Heart right ventricle (tissue), 16 donors: ENCODE measurements at regions not wholly inside any gene's neighbourhood (a gene's known extent, or its start where the extent isn't known, plus 50 kb on each side); places are given as distances from the start of the nearest gene placed in this dataset.
A peak's percentile ranks its signal among the peaks of the same experiment; 100 is the strongest.

Experiments used
- ATAC-seq, 8 donors: fragments of 200-7000 bp; cut with Tn5 transposase; one replicate each; pipeline ENCODE4 v1.9.1; 2020; ENCODE audit warnings: mild to moderate bottlenecking in 8 of 8, moderate library complexity in 8 of 8, moderate number of reproducible peaks in 1 of 8
- DNase-seq, 2 donors: peaks; one replicate each; pipeline ENCODE4 v3.0.0-alpha.2; 2020
- H3K27ac ChIP-seq, 10 donors: fragments of 200-600 bp; sonication (generic) in 2 of 10; one replicate each; pipeline versions ENCODE4 v1.5.0 to v1.8.0; 2020 to 2022; ENCODE audit warnings: mild to moderate bottlenecking in 3 of 10
- H3K27me3 ChIP-seq, 7 donors: fragments of 200-600 bp; one replicate each; pipeline ENCODE4 v1.8.0; 2021 to 2022; ENCODE audit warnings: mild to moderate bottlenecking in 2 of 7
- H3K36me3 ChIP-seq, 9 donors: fragments of 200-600 bp; sonication (generic) in 1 of 9; one replicate each; pipeline versions ENCODE4 v1.5.0 to v1.8.0; 2020 to 2022; ENCODE audit warnings: mild to moderate bottlenecking in 2 of 9
- H3K4me1 ChIP-seq, 9 donors: fragments of 200-600 bp; sonication (generic) in 1 of 9; one replicate each; pipeline versions ENCODE4 v1.5.0 to v1.8.0; 2020 to 2022; ENCODE audit warnings: mild to moderate bottlenecking in 4 of 9
- H3K4me3 ChIP-seq, 10 donors: fragments of 200-600 bp; sonication (generic) in 2 of 10; one replicate each; pipeline versions ENCODE4 v1.5.0 to v1.8.0; 2020 to 2022; ENCODE audit warnings: mild to moderate bottlenecking in 7 of 10, moderate library complexity in 2 of 10
- H3K9me3 ChIP-seq, 11 donors: fragments of 200-600 bp in 10 of 11; sonication (generic) in 2 of 11; one replicate each; pipeline versions ENCODE4 v1.5.0 to v1.8.0; 2013 to 2022; ENCODE audit warnings: mild to moderate bottlenecking in 2 of 11, control low read depth in 1 of 11, moderate library complexity in 1 of 11
- WGBS, 2 donors: extraction: QIAGEN DNeasy Blood & Tissue Kit; methylation state at CpG; one replicate each; pipeline ENCODE4 v1.1.7; 2013; ENCODE audit warnings: inconsistent platforms in 1 of 2; 5-methylcytosine and 5-hydroxymethylcytosine counted together
- intact Hi-C, 10 donors: fragments of 100-400 bp; cut with DNase I; formaldehyde crosslinking; loops; one replicate each; pipeline versions ENCODE4 v1.11.1 to v1.14.2; 2022
- TF ChIP-seq, protein P1 (sequence below), 9 donors: fragments of 200-600 bp; sonication (generic) in 2 of 9; IDR thresholded peaks; one replicate each; pipeline versions ENCODE4 v1.5.0 to v1.8.0; 2021 to 2022; ENCODE audit warnings: antibody characterized with exemption in 9 of 9, mild to moderate bottlenecking in 5 of 9, moderate library complexity in 1 of 9
- donor health status: Arrhythmogenic right ventricular cardiomyopathy.
- donor health status: ischemic (EF 13 %, LVEDD 7.1; RV severe dilation, severe dysfunction).
- donor health status: healthy with polysubstance abuse.
- donor health status: DM: no; HTN: yes; CAD: no.
- donor health status: DM: no; HTN: no; CAD: no.
- donor health status: ischemic (EF 25% LVEDD 6.9; RV normal size, moderate dysfunction).
- donor health status: ischemic (EF 25% LVEDD 5.7; RV mildly dilated, moderate dysfunction).
- donor health status: healthy.
- donor health status: DM: yes; HTN: yes; CAD: no.
- donor health status: Ischemic cardiomyopathy.
- donor health status: ischemic (EF 35%, LVEDD 5.7; RV mildly dilated, moderate dysfunction).
- donor health status: nonischemic (EF 11% LVEDD 7.7; RV severe dilation, severe dysfunction).
- donor health status: DM: yes; HTN: yes; CAD: no.
- donor health status: PGD.
- donor health status: ischemic (EF 29% LVEDD 5.4; RV normal size, mild dysfunction).
- donor health status: nonischemic (EF 23%, LVEDD 6.1; RV moderate dilation, normal function).

GRCh38 chrX:15998350-15998749, 125.0 kb upstream of the GRPR start:
- no peak for ATAC-seq
- intact Hi-C loops, result no loop called here

DNA sequence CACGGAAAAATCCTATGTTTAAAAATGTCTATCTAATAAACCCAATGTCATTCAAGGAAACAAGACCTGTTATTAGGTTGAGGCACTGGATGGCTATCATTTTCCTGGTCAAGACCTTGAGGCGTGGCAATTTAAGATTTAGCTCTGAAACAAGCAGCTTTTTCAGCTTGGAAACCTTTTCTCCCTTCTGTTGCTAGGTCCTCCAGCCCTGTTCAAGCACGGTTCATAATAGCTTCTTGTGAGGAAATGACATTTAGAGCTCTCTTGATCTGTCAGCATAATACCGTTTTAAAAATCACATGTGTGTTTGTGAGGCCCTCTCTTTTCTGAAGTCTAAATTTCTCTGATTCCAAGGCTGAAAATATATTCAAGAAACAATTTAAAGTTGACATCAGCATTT, 133.6 kb upstream of the GRPR start:
- peaks cover 0 to 55% (median 0%) of the 10 kb centered on the region in 7 donors for H3K27me3 ChIP-seq
- intact Hi-C loops, result no loop called here
- TF ChIP-seq, protein P1, sequence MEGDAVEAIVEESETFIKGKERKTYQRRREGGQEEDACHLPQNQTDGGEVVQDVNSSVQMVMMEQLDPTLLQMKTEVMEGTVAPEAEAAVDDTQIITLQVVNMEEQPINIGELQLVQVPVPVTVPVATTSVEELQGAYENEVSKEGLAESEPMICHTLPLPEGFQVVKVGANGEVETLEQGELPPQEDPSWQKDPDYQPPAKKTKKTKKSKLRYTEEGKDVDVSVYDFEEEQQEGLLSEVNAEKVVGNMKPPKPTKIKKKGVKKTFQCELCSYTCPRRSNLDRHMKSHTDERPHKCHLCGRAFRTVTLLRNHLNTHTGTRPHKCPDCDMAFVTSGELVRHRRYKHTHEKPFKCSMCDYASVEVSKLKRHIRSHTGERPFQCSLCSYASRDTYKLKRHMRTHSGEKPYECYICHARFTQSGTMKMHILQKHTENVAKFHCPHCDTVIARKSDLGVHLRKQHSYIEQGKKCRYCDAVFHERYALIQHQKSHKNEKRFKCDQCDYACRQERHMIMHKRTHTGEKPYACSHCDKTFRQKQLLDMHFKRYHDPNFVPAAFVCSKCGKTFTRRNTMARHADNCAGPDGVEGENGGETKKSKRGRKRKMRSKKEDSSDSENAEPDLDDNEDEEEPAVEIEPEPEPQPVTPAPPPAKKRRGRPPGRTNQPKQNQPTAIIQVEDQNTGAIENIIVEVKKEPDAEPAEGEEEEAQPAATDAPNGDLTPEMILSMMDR (IDR thresholded peaks at IDR 0.05), result no peak
- peak overlapping the region in 9 of 10 donors; percentile 46 to 83 (median 61) for H3K27ac ChIP-seq
- peaks cover 0 to 6% (median 0%) of the 10 kb centered on the region in 11 donors for H3K9me3 ChIP-seq
- H3K4me1 ChIP-seq, result peaks cover 0 to 20% (median 3%) of the 10 kb centered on the region in 9 donors
- DNase-seq, result no peak
- H3K4me3 ChIP-seq, result peak overlapping the region in 1 of 10 donors; percentile 5
- no peaks in the 10 kb centered on the region for H3K36me3 ChIP-seq
- WGBS, 2 donors, result 51% methylated on average over 4 of the region's 4 CpGs
- no peak for ATAC-seq

More at GRCh38 chrX:15998350-15998749, 125.0 kb upstream of the GRPR start:
- TF ChIP-seq, protein P1 (IDR thresholded peaks at IDR 0.05), result no peak
- Histone ChIP-seq H3K9me3 (peaks cover 0 to 24% (median 0%) of the 10 kb centered on the region in 11 donors), H3K4me1 (no peaks in the 10 kb centered on the region), H3K36me3 (no peaks in the 10 kb centered on the region), H3K4me3 (no peak overlapping the region), H3K27me3 (peaks cover 0 to 55% (median 0%) of the 10 kb centered on the region in 7 donors), H3K27ac (no peak overlapping the region)
- DNase-seq, result no peak
- whole genome bisulfite sequencing, 2 donors, result 77 to 80% methylated on average over 2 of the region's 2 CpGs

DNA sequence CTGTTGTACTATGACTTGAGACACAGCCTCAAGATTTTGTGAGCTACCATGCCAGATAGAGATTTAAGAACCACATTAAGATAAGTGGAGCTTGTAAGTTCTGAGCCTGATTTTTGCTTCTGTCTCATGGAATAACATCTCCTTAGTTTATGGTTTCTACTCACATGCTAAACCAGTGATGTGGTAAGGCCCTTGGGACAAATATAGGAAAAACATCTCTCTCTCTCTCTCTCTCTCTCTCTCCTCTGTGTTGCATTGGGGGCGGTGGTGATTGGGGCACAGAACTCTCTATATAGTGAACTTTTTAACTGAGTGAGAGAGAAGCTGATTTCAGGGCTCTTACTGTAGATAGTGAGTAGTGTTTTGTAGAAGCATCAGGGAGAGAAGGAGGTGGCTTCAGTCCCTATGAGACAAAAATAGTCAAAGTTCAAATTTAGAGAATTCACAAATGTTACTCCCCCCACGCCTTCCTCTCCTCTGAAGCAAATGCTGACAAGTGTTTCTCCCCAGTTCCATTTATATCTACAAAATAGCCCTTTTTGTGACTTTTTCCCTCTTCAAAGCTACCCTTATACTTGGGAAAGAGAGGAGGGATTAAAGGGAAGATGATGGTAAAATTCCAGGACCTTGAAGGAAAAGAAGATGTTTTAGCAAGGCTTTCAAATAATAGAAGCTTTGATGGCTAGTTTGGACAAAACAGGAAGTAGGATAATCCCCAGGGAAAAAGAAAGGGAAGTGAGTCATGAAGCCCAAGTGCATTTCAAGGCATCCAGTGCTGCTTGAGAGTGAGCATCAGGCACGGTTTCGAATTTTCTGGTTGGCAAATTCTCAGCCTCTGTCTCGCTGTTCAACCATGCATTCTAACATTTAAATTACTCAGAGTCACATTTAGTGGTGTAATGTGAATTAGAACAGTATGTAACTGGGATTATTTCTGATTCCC, 134.3 kb upstream of the AP1S2 start:
- TF ChIP-seq, protein P1 (IDR thresholded peaks at IDR 0.05), result no peak
- H3K27ac ChIP-seq, result peak overlapping the region in 9 of 10 donors; percentile 46 to 83 (median 61)
- 41 to 50% methylated on average over 5 of the region's 5 CpGs for WGBS, 2 donors

DNA sequence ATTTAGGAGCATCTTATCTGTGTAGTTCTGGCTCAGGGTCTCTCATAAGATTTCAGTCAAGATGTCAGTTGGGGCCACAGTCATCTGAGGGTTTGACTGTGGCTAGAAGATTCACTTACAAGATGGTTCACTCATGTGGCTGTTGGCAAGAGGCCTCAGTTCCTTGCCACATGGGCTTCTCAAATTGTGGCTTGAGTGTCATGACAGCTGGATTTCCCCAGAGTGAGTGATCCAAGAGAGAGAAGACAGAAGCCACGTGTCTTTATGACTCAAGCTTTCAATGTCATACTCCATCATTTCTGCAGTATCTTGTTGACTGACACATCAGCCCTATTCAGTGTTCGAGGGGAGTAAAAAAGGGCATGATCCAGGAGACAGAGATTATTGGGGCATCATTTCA, 131.3 kb upstream of the AP1S2 start:
- DNase-seq (no peak), ATAC-seq (no peak)
- no peaks in the 10 kb centered on the region for H3K9me3 ChIP-seq
- no peaks in the 10 kb centered on the region for H3K36me3 ChIP-seq
- no peak overlapping the region for H3K4me3 ChIP-seq
- peaks cover 0 to 20% (median 3%) of the 10 kb centered on the region in 9 donors for H3K4me1 ChIP-seq
- peak overlapping the region in 1 of 10 donors; percentile 16 for H3K27ac ChIP-seq
- intact Hi-C loops, result no loop called here
- TF ChIP-seq, protein P1 (IDR thresholded peaks at IDR 0.05), result no peak
- peaks cover 0 to 65% (median 0%) of the 10 kb centered on the region in 7 donors for H3K27me3 ChIP-seq
- 70 to 71% methylated on average over 2 of the region's 2 CpGs for WGBS, 2 donors

More for the DNA sequence above, 134.3 kb upstream of the AP1S2 start:
- Histone ChIP-seq H3K27me3 (peaks cover 0 to 54% (median 0%) of the 10 kb centered on the region in 7 donors), H3K4me3 (peak overlapping the region in 1 of 10 donors; percentile 5), H3K9me3 (peaks cover 0 to 2% (median 0%) of the 10 kb centered on the region in 11 donors), H3K36me3 (no peaks in the 10 kb centered on the region), H3K4me1 (peaks cover 0 to 20% (median 3%) of the 10 kb centered on the region in 9 donors)
- peak in 7 of 8 donors; percentile 55 to 88 (median 76) for ATAC-seq
- intact Hi-C loops, result no loop called here
- peak in 1 of 2 donors; percentile 45 for DNase-seq
